Sciatic nerve (tissue), 2 donors: ENCODE measurements at regions not wholly inside any gene's neighbourhood (a gene's known extent, or its start where the extent isn't known, plus 50 kb on each side); places are given as distances from the start of the nearest gene placed in this dataset.
A peak's percentile ranks its signal among the peaks of the same experiment; 100 is the strongest.

ENCODE experiments used
- ATAC-seq: fragments of 200-7000 bp; cut with Tn5 transposase; one replicate; pipeline ENCODE4 v1.9.1; 2020; ENCODE audit warnings: mild to moderate bottlenecking, moderate library complexity
- DNase-seq: peaks from one replicate; pipeline ENCODE4 v3.0.0-alpha.2; 2020; ENCODE audit warnings: low spot score
- intact Hi-C: fragments of 100-400 bp; cut with DNase I; formaldehyde crosslinking; loops from one replicate; pipeline ENCODE4 v1.14.2; 2022
- donor health status: DM: no; HTN: no; CAD: no.
- donor health status: DM: no; HTN: no; CAD: no.

DNA sequence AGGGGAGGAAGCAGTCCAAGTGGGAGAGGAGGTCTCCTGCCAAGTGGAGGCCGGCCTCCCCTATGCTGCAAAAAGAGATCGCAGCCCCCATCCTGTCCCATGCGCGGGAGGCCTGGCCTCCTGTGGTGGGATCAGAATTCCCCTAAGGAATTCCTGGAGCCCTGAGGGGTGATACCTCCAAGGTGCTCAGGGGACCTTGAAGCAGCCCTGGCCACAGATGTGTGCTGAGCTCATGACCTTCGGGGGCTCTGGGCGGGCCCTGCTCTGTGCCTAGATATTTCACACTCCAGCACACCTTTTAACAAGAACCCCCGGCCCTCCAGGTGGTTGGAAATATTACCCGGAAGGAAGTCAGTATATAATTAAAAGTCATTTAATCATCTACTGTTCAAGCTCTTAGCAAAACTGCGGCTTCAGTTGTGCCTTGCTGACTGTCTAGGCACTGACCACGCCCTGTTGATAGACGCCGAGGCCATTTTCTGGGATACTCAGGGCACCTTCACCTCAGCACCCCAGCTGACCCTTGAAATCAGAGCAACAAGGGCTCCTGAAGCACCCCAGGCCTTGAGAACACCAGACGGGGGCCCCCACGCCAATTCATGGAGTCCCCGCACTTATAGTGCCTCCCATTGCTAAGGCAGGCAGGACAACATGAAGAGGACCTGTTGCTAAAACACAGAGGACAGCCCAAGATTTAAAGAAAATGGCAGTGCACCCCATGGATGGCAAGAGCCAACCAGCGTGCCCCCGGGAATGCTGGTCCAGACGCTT lies 119.1 kb downstream of the NDUFA10 start:
- intact Hi-C loops, result no loop called here
- ATAC-seq, result no peak
- DNase-seq, result no peak

GRCh38 chr2:239905306-239905705 lies 119.8 kb downstream of the NDUFA10 start:
- DNase-seq (no peak), ATAC-seq (no peak)
- intact Hi-C loops, result no loop called here

DNA sequence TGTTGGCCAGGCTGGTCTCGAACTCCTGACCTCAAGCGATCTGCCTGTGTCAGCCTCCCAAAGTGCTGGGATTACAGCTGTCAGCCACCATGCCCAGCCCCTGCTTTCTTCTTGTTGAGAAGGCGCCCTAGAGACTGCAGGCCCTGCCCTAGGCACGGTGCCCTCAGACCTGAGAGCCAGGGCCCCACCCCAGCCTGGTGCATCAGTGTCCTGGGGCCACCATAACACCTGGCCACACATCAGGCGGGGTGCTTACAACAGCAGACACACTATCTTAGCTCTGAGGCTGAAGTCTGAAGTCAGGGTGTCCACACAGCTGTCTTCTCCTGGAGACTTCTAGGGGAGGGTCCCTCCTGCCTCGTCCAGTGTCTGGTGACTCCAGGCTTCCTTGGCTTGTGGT lies 120.6 kb downstream of the NDUFA10 start:
- no peak for ATAC-seq
- DNase-seq, result no peak
- intact Hi-C loops, result loop anchor here (1.0 kb wide), 1 partner anchor 33 kb away; no protein-coding TSS in a partner anchor

- intact Hi-C loops, result loop anchor here (1.0 kb wide), 1 partner anchor 33 kb away; no protein-coding TSS in a partner anchor
- no peak for DNase-seq
- no peak for ATAC-seq
These were observed 121.3 kb downstream of the NDUFA10 start for GRCh38 chr2:239903803-239904202.

DNA sequence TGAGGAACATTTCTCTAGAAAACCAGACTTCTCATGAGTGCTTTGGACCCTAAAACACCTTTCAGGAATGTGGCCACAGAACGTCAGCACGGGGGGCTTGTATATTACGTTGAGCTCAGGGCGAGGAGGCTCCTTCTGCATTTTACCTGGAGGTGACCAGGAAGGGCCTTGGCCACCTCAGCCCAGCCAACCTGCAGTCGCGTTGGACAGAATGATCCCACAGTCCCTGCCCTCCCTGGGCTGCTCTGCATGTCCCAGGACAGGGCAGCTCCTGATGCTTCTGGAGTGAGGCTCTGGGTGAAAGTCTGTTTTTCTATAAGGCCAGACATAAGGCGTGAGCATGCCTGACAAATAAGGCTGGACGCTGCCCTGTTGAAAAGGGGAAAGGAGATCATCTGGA lies 121.9 kb downstream of the NDUFA10 start:
- no peak for ATAC-seq
- intact Hi-C loops, result no loop called here
- DNase-seq, result no peak

- ATAC-seq, result no peak
- intact Hi-C loops, result no loop called here
These were observed 122.4 kb downstream of the NDUFA10 start for GRCh38 chr2:239902749-239903201.

DNA sequence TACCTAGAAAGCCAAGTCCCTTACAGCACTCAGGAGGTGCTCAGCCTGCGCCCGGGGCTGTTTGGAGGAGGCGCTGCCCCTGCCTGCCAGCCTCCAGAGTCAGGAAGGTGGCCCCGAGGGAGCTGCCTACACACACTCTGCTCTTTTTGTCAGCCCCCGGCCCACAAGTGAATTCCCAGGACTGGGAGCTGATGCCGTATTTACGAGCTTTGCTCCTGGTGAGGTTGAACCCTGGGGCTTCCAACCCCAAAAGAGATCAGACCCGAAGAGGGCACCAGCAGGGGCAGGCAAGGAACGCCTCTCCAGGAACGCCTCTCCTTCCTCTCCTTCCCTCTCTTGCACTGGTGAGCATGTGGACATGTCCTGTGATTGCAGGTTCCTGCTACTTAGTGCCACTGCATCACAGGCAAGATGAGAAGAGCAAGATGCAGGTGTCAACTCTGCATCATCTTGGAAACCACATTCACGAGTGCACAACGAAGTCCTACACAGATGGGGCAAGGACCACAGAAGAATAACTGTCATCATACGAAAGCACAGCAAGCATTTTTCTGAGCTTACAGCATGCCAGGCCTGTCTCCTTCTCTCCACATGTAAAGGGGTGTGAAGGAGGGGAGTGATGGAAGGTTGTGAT lies 126.7 kb downstream of the NDUFA10 start:
- ATAC-seq, result no peak
- intact Hi-C loops, result no loop called here
- no peak for DNase-seq

More at GRCh38 chr2:239902749-239903201, 122.4 kb downstream of the NDUFA10 start:
- no peak for DNase-seq

- DNase-seq (no peak), ATAC-seq (no peak)
- intact Hi-C loops, result no loop called here
These were observed 127.4 kb downstream of the NDUFA10 start for GRCh38 chr2:239897596-239898235.

GRCh38 chr2:239896075-239896474 lies 129.1 kb downstream of the NDUFA10 start:
- ATAC-seq, result no peak
- no peak for DNase-seq
- intact Hi-C loops, result no loop called here

DNA sequence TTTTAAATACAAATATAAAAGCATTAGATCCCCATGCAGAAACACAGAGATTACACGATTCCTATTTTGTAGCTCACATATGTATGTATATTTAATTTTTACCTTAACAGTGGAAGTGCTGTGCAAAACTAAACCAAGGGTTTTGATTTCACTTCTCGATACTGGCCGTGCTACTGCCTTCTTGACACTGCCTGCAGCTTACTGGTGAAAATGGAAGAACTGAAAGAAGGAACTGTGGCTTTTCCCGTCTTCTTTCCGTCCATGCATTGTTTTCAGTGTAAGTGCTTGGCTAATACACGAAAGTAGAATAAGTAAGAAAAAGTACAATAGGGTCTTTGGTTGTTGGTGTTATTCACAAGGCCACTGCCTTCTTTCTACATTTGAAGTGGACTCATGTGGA lies 129.5 kb downstream of the NDUFA10 start:
- intact Hi-C loops, result no loop called here
- no peak for ATAC-seq

GRCh38 chr2:239895116-239895515 lies 130.0 kb downstream of the NDUFA10 start:
- intact Hi-C loops, result no loop called here
- ATAC-seq, result no peak
- DNase-seq, result no peak

More for the DNA sequence above, 129.5 kb downstream of the NDUFA10 start:
- DNase-seq, result no peak

DNA sequence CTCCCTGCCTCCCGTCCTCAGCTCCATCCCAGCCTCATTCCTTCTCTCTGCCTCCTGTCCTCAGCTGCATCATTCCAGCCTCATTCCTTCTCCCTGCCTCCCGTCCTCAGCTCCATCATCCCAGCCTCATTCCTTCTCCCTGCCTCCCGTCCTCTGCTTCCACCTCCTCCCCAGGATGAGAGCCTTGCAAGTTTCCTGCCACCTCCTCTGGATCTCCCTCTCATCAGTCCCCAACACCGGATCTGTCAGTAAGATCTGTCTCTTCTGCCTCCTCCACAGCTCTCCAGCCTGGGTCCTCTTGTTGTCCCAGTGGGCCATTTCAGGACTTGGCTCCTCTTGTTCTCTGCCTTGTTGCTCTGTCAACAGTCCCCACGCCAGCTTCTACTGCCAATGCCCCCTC lies 130.9 kb downstream of the NDUFA10 start:
- DNase-seq (no peak), ATAC-seq (no peak)
- intact Hi-C loops, result no loop called here

GRCh38 chr2:239893236-239893515 lies 132.0 kb downstream of the NDUFA10 start:
- intact Hi-C loops, result no loop called here
- DNase-seq (no peak), ATAC-seq (no peak)

DNA sequence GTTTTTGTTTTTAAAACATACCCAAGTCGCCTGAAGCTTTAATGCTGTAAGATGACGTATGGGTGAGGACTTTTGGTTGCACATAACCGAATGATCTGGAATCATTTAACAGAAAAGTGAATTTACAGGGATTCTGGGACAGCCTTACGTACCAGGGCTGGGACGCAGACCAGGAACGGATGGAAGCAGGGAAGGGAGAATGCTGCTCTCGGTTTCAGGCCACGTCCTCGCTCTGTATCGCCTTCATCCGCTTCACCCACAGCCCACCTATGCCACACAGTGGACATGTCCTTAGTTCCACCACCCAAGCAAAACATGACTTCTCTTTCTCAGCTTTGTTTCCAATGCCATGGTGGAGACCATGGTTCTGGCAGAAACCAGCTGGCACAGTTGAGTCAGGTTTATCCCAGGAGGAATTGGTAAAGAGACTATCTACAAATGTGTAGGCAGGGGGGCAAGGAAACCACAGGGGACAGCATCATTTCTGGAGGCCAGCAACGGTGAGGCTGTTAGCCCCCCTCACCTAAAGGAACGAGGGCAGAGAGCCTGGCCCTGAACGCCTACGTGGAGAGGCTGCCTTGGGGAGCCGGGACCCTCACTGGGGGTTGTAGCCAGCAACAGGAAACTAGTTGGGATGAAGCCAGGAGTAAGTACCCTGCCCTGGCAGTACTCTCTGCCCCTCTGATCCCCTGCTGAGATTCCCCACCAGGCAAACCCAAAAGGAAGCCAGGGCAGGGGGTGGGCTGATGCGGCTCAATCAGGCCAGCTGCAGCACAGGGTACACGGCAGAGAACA lies 132.5 kb downstream of the NDUFA10 start:
- DNase-seq (no peak), ATAC-seq (no peak)
- intact Hi-C loops, result no loop called here

GRCh38 chr2:239891698-239892097 lies 133.4 kb downstream of the NDUFA10 start:
- no peak for ATAC-seq
- no peak for DNase-seq
- intact Hi-C loops, result no loop called here

- intact Hi-C loops, result no loop called here
- DNase-seq (no peak), ATAC-seq (no peak)
These were observed 134.9 kb downstream of the NDUFA10 start for GRCh38 chr2:239890206-239890746.

- ATAC-seq (peak; percentile 92), DNase-seq (no peak)
- intact Hi-C loops, result no loop called here
These were observed 135.5 kb downstream of the NDUFA10 start for GRCh38 chr2:239889641-239890121.

DNA sequence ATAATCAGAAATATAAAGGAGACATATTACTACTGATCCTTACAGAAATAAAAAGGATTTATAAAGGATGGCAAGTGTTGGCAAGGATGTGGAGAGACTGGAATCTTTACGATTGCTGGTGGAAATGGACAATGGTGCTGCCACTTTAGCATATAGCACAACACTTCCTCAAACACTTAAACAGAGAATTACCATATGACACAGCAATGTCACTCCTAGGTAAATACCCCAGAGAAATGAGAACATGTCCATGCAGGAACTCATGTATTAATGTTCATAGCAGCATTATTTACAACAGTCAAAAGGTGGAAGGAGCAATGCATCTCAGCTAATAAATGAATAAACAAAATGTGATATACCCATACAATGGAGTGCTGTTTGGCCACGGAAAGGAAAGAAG lies 137.5 kb downstream of the NDUFA10 start:
- intact Hi-C loops, result no loop called here
- DNase-seq (no peak), ATAC-seq (no peak)

DNA sequence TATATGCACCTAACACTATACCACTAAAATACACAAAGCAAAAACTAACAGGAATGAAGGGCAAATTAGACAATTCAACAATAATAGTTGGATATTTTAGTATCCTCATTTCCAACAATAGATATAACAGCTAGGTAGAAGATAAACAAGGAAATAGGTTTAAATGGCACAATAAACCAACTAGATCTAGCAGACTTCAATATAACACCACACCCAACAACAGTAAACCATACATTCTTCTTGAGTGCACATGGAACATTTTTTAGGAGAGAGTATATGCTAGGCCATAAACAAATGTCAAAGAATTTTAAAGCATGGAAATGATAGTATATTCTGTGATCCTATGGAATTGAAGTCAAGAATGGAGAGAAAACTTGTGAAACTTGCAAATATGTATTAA lies 138.4 kb downstream of the NDUFA10 start:
- ATAC-seq (no peak), DNase-seq (no peak)
- intact Hi-C loops, result no loop called here
